HG03103 (cell line): ENCODE measurements at regions not wholly inside any gene's neighbourhood (a gene's known extent, or its start where the extent isn't known, plus 50 kb on each side); places are given as distances from the start of the nearest gene placed in this dataset.

Experiments
- ATAC-seq: cut with Tn5 transposase; IDR thresholded peaks from one replicate; pipeline ENCODE4 v1.9.1; 2021; ENCODE audit warnings: low read depth; ENCODE audit not compliant: unreplicated experiment

GRCh38 chr1:228984646-228985631 lies 249.7 kb downstream of the RHOU start:
- ATAC-seq: no peak

DNA sequence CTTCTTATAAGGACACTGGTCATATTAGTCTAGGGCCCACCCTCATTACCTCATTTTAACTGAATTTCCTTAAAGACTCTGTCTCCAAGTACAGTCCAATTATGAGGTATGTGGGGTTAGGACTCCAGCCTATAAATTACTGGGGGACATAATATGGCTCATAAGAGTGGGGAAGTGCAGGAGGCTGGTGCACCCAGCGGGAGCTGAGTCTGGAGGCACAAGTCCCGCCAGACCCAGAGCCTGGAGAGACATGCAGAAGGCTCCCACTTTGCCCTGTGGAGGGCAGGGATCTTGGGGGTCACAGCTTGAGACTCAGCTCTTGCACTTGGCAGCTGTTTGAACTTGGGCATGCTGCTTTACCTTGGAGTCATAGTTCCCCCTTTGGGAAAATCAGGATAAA lies 250.4 kb downstream of the RHOU start:
- ATAC-seq: no peak

DNA sequence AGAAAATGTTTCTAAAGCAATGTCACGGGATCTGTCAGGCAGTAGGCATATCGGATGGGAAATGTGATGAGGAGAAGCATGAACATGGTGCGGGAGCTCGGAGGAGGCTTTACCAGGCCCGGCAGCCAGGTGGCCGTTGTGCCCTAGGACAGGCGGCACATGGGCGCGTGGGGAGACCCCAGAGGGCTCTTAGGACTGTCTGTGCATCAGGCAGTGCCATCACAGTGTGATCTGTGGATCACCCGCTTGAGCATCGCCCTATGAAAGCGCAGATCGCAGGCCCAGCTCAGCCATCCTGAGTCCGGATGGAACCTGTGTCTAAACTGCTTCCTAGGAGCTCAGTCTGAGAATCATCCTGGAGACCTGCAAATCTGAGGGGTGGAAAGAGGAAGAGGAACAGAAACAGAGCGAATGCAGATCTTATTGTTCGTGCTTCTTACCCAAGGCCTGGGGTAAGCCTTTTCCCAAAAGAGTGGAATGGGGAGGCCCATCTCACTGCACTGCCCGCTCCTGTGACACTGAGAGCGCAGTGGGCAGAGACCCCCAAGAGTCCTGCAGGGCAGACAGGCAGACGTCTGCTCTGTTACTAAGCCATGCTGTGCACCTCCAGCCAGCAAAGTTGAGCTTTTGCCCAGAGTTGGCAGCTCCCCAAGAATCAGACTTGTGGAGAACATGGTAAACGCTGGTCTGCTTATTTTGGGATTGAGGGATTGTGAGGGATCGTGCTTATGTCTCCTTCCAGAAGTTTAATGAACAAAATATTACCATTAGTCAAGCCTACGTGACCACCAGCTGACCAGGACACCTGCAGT lies 251.0 kb downstream of the RHOU start:
- no peak for ATAC-seq

- no peak for ATAC-seq
Observed at GRCh38 chr1:228987286-228987685, 252.0 kb downstream of the RHOU start.

- ATAC-seq: no peak
Observed at GRCh38 chr1:228987736-228988506, 252.6 kb downstream of the RHOU start.

DNA sequence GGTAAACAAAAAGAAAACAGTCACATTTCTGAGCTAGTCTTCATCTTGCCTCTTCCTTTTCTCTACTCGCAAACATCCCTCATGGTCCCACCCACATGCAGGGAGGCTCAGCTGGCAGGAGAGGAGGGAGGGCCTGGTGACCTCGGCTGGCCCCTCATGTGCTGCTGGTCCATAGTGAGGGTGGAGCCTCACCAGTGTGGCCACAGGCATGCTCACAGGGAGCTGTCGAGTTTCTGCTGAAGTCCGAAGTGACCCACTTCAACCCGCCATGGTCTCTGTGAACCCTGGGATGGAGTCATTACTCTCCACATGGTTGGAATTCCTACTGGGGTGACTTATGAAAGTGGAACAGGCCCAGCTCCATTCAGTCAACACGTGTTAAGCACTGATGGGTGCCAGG lies 253.4 kb downstream of the RHOU start:
- ATAC-seq: no peak

DNA sequence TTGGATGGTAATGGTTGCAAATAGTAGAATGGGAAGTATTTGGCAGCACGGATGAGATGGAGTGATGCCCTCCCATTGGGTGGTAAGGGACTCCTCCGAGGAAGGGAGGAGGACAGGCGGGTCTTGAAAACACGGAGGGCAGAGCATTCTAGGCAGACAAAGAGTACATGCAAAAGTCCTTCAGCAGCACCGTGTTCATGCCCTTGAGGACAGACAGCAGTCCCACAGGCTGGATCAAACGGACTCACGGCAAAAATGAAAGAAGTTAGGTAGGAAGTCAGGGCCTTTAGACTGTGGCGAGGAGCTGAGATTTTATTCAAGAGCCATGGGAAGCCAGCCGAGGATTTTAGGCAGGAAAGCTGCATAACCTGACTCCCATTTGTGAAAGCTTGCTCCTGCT lies 253.9 kb downstream of the RHOU start:
- ATAC-seq: no peak

DNA sequence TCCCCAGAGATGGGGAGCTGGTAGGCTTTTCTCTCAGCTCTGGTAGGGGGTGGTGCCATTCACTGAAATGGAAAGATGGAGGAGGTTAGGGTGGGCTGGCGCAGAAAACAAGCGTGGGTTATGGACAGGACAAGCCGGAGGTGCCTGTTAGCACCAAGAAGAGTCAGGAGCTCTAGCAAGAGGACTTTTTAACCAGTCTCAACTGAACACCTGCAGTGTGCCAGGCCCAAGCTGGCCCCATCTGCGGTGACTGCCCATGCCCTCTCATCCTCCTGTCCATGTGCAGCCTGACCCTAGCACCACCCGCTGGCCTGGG lies 254.4 kb downstream of the RHOU start:
- ATAC-seq: no peak

GRCh38 chr1:228989992-228990827 lies 254.9 kb downstream of the RHOU start:
- ATAC-seq: no peak

GRCh38 chr1:228990906-228991569 lies 255.8 kb downstream of the RHOU start:
- ATAC-seq: no peak

DNA sequence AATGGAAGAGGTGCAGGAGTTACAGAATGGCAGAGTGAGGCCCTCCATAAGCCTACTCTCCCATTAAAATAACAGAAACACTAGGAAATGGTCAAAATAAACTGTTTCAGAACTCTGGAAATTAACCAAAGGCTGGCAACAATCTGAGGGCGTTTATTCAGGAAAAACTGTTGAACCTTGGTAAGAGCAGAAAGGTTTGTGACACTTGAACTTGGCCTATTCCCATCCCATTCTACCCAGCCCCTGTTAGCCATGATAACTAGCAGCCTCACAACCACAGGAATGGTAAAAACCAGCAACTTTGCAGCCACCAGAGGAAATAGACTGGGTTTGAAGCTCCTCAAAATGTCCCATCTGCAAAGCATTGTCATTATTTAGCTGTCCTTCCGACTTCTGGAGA lies 256.8 kb downstream of the RHOU start:
- ATAC-seq: no peak

- ATAC-seq: no peak
Observed at GRCh38 chr1:228992907-228993535, 257.7 kb downstream of the RHOU start.

- no peak for ATAC-seq
Observed at GRCh38 chr1:228994676-228995594, 259.7 kb downstream of the RHOU start.

DNA sequence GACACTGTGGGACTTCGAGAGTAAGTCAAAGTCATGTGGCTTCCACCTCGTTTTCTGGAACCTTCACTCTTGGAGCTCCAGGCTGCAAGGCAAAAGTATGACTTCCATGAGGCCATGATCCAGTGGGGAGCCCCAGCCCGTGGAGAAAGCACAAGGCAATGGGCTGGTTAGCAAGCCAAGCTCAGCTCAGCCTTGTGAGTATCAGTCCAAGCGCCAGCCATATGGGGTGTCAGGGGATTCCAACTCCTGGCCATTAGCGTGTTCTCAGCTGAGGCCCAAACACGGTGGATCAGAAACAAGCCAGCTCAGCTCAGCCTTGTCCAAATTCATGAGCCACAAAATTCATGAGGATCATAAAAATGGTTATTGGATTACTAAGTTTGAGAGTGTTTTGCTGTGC lies 261.0 kb downstream of the RHOU start:
- ATAC-seq: no peak

DNA sequence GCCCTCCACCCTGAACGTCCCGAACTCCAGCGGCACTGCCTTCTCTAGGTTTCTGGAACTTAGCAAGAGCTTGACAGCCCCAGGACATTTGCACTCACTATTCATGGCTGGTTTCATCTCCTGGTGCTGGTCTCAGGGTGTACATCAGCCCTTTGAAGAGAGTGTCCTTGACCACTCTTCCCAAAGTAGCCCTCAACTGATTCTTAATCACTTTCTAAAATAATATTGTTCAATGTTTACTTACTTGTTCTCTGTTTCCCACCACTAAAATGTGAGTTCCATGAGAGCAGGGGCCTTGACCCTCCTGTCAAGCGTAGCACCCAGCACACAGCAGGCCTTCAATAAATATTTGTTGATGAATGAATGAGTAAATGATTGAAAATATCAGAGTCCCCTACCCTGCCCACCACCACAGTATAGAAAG lies 262.5 kb downstream of the RHOU start:
- no peak for ATAC-seq

GRCh38 chr1:228998179-228998578 lies 262.9 kb downstream of the RHOU start:
- ATAC-seq: no peak

GRCh38 chr1:228999446-229000170 lies 264.3 kb downstream of the RHOU start:
- no peak for ATAC-seq
